D721Med (cell line): ENCODE measurements at regions not wholly inside any gene's neighbourhood (a gene's known extent, or its start where the extent isn't known, plus 50 kb on each side); places are given as distances from the start of the nearest gene placed in this dataset.

Experiments used
- DNase-seq: peaks from one replicate; pipeline ENCODE4 v3.0.0; 2011; ENCODE audit warnings: low spot score; ENCODE audit not compliant: insufficient read length
- FAIRE-seq: peaks from 2 replicates; lab custom pipeline; 2011; peaks lifted over from hg19 to GRCh38; lab: Jason Lieb, UNC
- CTCF ChIP-seq: IDR thresholded peaks from 2 replicates; pipeline ENCODE4 v1.5.1; 2012; ENCODE audit warnings: mild to moderate bottlenecking, control low read depth; ENCODE audit not compliant: insufficient read depth; ENCODE audit errors: missing control alignments

GRCh38 chr9:95727947-95728520 is 147.5 kb upstream of the ERCC6L2 start:
- FAIRE-seq, result no peak
- DNase-seq, result no peak
- TF ChIP-seq CTCF, result no peak

GRCh38 chr9:95726756-95727155 is 148.7 kb upstream of the ERCC6L2 start:
- peak; percentile 58 for TF ChIP-seq CTCF
- FAIRE-seq (peak; percentile 6), DNase-seq (no peak)

DNA sequence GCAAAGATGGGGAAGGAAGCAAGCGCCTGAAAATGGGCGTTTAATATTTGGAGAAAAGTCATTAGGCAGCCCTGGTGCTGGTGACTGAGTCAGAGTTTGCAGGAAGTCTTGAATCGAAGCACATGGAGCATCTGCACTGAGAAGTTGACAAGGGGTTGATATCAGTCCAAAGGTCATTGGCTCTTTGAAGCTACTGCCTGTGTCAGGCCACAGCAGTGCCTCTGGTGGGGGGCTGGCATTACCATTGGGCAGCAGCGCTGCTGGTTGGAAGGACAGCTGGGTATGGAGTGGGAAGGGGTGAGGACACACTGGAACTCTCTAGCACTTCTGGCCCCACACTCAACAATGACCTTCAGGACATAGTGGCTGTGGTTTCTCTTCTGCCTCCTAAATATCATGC is 150.4 kb upstream of the ERCC6L2 start:
- no peak for FAIRE-seq
- no peak for TF ChIP-seq CTCF
- no peak for DNase-seq

DNA sequence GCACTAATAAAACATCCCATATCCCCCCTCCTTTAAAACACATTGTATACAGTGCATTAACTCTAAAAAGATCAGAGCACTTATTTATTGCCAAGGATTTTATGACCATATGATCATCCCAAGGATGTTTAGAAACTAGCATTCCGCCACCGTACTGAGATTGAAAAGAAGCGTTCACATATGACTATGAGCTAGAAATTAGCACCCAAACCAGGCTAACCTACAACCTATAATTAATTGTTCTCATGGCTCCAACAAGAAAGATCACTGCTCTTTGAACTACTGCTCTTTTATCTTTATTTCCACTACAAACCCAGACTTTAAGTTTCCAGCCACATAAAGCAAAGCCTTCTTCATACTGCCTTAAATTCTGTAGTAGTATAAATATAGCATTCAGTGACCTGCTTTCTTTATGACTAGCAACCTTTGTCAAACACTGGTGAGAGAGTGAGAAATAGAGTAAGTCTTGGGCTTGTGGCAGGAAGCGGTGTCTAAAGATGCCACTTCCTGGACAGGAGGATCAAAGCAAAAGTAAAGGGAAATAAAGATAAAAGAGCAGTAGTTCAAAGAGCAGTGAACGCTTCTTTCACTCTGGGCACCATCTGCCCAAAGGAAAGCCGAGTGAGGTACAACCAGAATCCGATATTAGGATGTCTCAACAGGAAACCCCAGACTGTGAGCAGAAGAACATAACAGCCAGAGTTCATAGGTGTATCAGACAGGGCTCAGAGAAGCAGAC is 151.1 kb upstream of the ERCC6L2 start:
- no peak for TF ChIP-seq CTCF
- DNase-seq, result no peak
- FAIRE-seq, result no peak

DNA sequence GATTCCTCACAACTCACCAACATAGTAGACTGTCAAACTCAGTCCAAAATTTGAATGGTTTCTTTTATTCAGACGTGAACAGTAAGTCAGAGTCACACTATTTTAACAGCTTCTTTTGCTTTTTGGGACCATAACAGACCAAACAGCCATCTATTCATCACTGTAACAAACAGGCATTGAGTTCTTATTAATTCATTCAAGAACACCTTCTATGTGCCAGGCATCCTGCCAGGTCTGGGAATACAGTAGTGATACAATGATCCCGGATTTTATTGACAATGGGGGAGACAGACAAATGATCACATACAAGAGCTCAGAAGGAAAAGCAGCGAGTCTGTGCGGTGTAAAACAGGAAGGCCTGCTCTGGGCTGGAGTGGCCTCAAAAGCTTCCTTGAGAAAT is 153.3 kb upstream of the ERCC6L2 start:
- no peak for FAIRE-seq
- no peak for TF ChIP-seq CTCF
- no peak for DNase-seq

DNA sequence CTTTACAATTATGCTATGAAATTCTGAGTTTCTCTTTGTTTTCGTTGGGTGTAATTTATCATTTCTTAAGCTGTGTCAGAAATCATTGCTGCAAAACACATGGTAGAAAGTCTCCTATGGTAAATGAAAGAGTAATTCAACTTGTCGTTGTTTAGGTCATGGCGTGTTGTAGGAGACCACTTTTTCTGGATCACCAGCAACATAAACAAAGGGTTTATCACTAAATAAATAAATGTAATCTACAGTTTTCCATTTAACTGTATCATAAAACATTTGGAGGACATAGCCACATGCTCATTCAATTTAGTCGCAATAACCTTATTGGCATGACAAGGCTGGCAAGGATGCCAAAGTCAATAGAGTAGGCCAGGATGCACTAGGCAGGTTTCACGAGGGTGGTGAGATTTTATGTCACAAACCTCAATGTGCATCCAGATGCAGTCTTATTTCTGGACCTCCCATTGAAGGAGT is 154.4 kb upstream of the ERCC6L2 start:
- FAIRE-seq (no peak), DNase-seq (no peak)
- TF ChIP-seq CTCF, result no peak

- no peak for FAIRE-seq
- no peak for TF ChIP-seq CTCF
- no peak for DNase-seq
Measured at GRCh38 chr9:95720496-95720895, 155.0 kb upstream of the ERCC6L2 start.
